Epidermal melanocyte (primary cell): ENCODE measurements at regions not wholly inside any gene's neighbourhood (a gene's known extent, or its start where the extent isn't known, plus 50 kb on each side); places are given as distances from the start of the nearest gene placed in this dataset.
"Not testable (repeated sequence)": the region's sequence is repeated elsewhere in the genome, so short reads cannot be mapped to it uniquely, and the experiment has no call there.

ENCODE experiments used
- DNase-seq: peaks from one replicate; pipeline ENCODE4 v3.0.0; 2011; ENCODE audit warnings: low spot score; ENCODE audit not compliant: insufficient read length

DNA sequence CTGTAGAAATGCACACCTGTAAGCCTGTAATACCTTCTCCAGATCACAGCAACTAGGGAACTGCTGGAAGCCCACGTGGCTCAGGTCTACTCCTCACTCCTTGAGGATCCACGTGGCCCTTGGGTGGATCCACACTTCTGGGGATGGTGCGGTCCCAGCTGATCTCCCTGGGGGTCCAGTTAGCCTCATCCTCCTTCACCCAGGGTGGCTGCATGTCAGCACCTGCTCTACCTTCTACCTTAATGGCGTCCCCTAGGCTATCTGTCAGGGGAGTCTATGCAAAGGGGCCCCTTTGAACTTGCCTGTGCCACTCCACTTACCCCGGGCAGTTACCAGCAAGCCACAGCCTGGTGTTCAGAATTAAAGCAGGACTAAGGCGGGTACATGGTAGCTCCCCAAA lies 284.7 kb downstream of the MYCN start:
- no peak for DNase-seq

- DNase-seq: no peak
Observed at GRCh38 chr2:16224298-16225045, 284.1 kb downstream of the MYCN start.

DNA sequence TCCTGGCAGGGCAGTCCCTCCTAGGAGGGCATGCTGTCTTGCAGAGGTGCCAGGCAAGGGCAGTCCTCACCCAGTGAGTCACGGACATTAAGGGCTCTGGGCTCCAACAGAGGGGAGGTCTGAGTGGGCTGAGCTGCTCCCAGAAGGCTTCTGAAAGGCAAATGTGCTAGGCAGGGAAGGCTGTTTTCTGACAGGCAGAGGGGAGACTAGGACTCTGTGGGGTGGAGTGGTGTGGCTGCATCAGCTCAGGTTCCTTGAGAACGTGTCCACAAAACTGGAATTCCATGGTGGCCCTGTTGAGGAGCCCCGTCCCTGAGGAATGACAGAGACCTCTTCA lies 283.5 kb downstream of the MYCN start:
- DNase-seq: no peak

GRCh38 chr2:16223161-16223840 lies 283.0 kb downstream of the MYCN start:
- DNase-seq: no peak

DNA sequence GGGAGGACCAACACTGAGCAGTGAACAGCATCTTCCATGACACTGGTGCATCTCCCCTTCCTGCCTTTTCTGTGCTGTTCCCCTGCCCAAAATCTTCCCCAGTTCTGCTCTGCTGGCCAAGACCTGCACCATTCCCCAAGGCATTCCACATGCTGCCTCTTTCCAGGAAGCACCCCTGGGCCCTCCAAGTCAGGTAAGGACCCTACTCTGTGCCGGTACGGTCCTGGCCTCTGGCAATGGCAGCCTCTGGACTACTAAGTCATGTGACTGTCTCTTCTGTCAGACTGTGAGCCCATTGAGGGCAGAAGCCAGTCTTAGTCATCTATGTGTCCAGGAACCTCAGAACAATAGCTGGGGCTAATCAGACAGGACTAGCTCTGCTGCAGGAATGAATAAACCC lies 282.0 kb downstream of the MYCN start:
- no peak for DNase-seq

GRCh38 chr2:16221461-16222010 lies 281.2 kb downstream of the MYCN start:
- DNase-seq: no peak

GRCh38 chr2:16219292-16219975 lies 279.1 kb downstream of the MYCN start:
- DNase-seq: no peak

DNA sequence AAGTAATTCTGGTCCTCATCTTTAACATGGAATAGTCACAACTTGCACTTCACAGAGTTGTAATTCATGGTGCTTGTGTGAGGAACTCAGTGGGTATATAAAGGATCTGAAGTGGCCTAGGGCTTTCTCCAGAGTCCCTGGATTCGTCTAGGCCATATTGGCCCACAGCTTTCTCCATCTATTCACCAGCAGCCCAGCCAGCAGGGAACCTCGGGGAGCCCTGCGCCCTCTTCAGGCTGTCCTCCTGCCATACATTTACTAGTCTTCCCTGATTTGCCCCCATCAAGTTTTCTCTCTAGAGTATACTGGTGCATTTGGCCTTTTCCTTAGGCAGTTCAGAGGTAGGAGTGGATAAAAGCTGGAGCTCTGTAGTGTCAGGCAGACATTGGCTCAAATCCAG lies 278.3 kb downstream of the MYCN start:
- DNase-seq: no peak

DNA sequence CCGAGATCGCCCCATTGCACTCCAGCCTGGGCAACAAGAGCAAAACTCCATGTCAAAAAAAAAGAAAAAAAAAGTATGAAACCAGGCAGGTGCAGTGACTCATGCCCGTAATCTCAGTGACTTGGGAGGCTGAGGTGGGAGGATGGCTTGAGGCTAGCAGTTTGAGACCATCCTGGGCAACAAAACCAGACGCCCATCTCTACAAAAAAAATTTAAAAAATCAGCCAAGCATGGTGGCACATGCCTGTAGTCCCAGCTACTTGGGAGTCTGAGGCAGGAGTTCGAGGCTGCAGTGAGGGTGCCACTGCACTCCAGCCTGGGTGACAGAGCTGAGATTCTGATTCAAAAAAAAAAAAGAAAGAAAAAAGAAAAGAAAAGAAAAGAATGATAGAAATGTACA lies 277.8 kb downstream of the MYCN start:
- DNase-seq: no peak

DNA sequence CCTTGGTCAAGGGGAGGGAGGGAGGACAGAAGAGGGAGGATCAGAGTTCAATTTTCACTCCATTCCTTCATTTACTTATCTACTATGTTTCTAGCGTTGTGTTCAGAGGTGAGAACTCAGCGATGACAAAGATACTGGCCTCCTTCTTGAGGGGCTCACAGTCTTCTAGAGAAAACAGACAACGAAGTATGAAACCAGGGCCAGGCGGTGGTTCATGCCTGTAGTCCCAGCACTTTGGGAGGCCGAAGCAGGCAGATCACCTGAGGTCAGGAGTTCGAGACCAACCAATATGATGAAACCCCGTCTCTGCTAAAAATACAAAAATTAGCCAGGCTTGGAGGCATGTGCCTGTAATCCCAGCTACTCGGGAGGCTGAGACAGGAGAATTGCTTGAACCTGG lies 277.4 kb downstream of the MYCN start:
- DNase-seq: not testable (repeated sequence)

- no peak for DNase-seq
Observed at GRCh38 chr2:16217291-16217690, 276.9 kb downstream of the MYCN start.

- no peak for DNase-seq
Observed at GRCh38 chr2:16216558-16216945, 276.2 kb downstream of the MYCN start.

GRCh38 chr2:16215902-16216557 lies 275.7 kb downstream of the MYCN start:
- no peak for DNase-seq

DNA sequence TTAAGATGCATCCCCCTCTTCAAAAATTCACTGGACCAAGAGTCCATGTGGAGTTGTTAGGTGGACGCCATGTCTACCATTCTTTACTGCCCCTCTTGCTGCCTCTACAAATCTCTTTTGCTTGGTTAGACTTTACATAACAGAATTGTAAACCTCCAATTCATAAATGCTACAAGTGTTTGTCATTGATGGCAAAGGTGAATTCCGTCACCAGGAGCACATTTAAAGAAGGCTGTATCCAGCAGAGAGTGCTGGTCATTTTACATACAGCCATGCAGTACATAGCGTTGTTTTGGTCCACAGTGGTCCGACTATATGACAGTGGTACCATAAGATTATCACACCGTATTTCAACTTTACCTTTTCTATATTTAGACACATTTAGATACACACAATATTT lies 274.5 kb downstream of the MYCN start:
- DNase-seq: no peak

- DNase-seq: no peak
Observed at GRCh38 chr2:16214391-16214790, 274.0 kb downstream of the MYCN start.

DNA sequence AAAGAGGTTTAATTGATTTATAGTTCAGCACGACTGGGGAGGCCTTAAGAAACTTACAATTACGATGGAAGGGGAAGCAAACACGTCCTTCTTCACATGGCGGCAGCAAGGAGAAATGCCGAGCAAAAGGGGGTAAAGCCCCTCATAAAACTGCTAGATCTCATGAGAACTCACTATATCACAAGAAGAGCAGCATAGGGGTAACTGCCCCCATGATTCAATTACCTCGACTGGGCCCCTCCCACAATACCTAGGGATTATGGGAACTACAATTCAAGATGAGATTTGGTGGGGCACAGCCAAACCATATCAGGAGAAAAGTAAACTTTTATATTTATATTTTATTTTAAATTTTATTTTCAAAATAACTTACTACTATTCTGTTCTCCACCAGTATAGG lies 272.0 kb downstream of the MYCN start:
- no peak for DNase-seq

- no peak for DNase-seq
Observed at GRCh38 chr2:16211341-16211740, 271.0 kb downstream of the MYCN start.

DNA sequence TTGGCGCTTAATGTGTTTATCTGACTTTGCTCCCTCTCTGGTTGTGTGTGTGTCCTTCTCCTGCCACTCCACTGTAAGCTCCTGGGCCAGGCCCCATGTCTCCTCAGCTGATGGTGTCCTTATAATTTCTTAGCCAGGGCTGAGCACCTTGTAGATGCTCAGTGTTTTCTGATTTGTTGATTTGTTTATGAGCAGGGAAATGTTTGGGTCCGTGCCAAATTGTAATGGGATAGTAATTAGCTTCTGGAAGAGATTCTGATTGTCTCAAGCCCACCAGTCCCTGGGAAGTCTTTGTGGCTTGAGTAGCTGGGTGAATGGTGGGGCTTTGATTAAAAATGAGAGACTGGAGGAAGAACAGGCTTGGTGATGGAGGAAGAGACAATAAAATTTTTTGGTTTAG lies 270.5 kb downstream of the MYCN start:
- no peak for DNase-seq

- DNase-seq: no peak
Observed at GRCh38 chr2:16209799-16210198, 269.4 kb downstream of the MYCN start.

DNA sequence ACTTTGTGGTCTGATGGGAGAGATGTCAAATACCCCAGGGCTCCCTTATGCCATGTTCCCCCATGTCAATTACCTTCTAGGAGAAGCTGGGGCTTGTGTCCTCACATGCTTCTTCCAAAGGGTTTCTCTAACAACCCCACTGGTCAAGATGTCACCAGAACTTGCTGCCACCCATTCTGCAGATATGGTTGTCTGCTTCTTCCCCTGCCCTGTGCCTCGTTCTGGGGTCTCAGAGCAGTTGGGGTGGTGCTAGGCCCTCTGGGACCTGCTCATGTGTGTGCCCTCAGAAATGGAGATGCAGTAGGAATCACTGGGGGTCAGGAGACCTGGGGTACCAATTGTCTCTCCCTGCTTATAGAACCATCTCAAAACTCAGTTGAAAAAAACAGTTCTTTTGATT lies 268.6 kb downstream of the MYCN start:
- no peak for DNase-seq

DNA sequence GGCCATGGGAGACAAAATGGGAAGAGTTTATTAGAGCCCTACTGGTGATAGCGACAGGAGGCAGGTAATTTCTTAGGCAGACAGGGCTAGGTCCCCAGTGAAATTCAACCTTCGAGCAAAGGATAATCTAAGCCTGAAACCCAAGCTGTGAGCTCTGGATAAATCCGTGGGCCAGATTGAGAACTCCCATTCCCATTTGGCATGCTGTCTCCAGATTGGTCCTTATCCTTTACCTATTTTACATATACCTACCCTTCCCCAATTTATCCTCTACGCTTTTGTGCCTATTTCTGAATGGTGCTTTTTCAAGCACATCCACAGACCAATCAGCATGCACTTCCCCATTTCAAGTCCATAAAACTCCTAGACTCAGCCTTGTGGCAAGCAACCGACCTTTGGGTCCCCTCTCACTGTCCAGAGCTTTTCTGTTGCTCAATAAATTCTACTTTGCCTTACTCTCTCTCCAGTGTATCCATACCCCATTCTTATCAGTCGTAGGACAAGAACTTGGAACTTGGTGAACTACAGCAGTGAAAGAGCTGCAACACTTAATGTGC lies 268.0 kb downstream of the MYCN start:
- DNase-seq: no peak

GRCh38 chr2:16207611-16208010 lies 267.3 kb downstream of the MYCN start:
- no peak for DNase-seq
